Peyer's patch (tissue), 4 donors: ENCODE measurements at regions not wholly inside any gene's neighbourhood (a gene's known extent, or its start where the extent isn't known, plus 50 kb on each side); places are given as distances from the start of the nearest gene placed in this dataset.

ENCODE experiments used
- CTCF ChIP-seq, 6 experiments: fragments of 450-650 bp in 4 of 6; fragments of 200-600 bp in 2 of 6; sonication (generic) in 1 of 6; IDR thresholded peaks; one replicate each; pipeline ENCODE4 v1.5.1; 2017 to 2019; ENCODE audit warnings: antibody characterized with exemption in 6 of 6, mild to moderate bottlenecking in 3 of 6, moderate library complexity in 1 of 6
- POLR2A ChIP-seq, 2 donors: fragments of 450-650 bp; IDR thresholded peaks; one replicate each; pipeline ENCODE4 v1.5.1; 2017; ENCODE audit warnings: antibody characterized with exemption in 2 of 2, mild to moderate bottlenecking in 2 of 2, moderate library complexity in 2 of 2

- TF ChIP-seq CTCF (IDR thresholded peaks at IDR 0.05) (no peak), POLR2A (IDR thresholded peaks at IDR 0.05) (no peak)
These were observed 252.8 kb downstream of the ZIC1 start for GRCh38 chr3:147661916-147662315.
